ENCODE measurements at regions not wholly inside any gene's neighbourhood (a gene's known extent, or its start where the extent isn't known, plus 50 kb on each side); places are given as distances from the start of the nearest gene placed in this dataset.

- TF ChIP-seq REST (IDR thresholded peaks at IDR 0.05; ENCODE audit: insufficient read depth in 1 of 2, low read depth in 2 of 2, low read length in 2 of 2): no peak
- TF ChIP-seq SIN3A (IDR thresholded peaks at IDR 0.05; ENCODE audit: borderline replicate concordance, insufficient read depth, low read length): no peak
- TF ChIP-seq POLR2AphosphoS5 (IDR thresholded peaks at IDR 0.05; ENCODE audit: low read depth, low read length): no peak
- TF ChIP-seq FOXP2 (optimal IDR thresholded peaks at IDR 0.05; ENCODE audit: borderline replicate concordance, extremely low read depth, extremely low read length, insufficient read depth): no peak
- TF ChIP-seq TAF1 (IDR thresholded peaks at IDR 0.05; ENCODE audit: borderline replicate concordance, insufficient read depth, low read length): no peak
Observed at GRCh38 chr11:130804306-130805076, 111.8 kb downstream of the SNX19 start.

GRCh38 chr11:130806746-130807145, 109.5 kb downstream of the SNX19 start:
- TF ChIP-seq TAF1 (IDR thresholded peaks at IDR 0.05; ENCODE audit: borderline replicate concordance, insufficient read depth, low read length): no peak

- no peak for TF ChIP-seq TAF1 (IDR thresholded peaks at IDR 0.05; ENCODE audit: borderline replicate concordance, insufficient read depth, low read length)
- no peak for TF ChIP-seq FOXP2 (optimal IDR thresholded peaks at IDR 0.05; ENCODE audit: borderline replicate concordance, extremely low read depth, extremely low read length, insufficient read depth)
- no peak for TF ChIP-seq POLR2AphosphoS5 (IDR thresholded peaks at IDR 0.05; ENCODE audit: low read depth, low read length)
- TF ChIP-seq SIN3A (IDR thresholded peaks at IDR 0.05; ENCODE audit: borderline replicate concordance, insufficient read depth, low read length): no peak
- TF ChIP-seq REST (IDR thresholded peaks at IDR 0.05; ENCODE audit: insufficient read depth in 1 of 2, low read depth in 2 of 2, low read length in 2 of 2): no peak
Observed at GRCh38 chr11:130808541-130808940, 107.7 kb downstream of the SNX19 start.

GRCh38 chr11:130813196-130813595, 103.1 kb downstream of the SNX19 start:
- TF ChIP-seq FOXP2 (optimal IDR thresholded peaks at IDR 0.05; ENCODE audit: borderline replicate concordance, extremely low read depth, extremely low read length, insufficient read depth): no peak
- no peak for TF ChIP-seq POLR2AphosphoS5 (IDR thresholded peaks at IDR 0.05; ENCODE audit: low read depth, low read length)
- TF ChIP-seq SIN3A (IDR thresholded peaks at IDR 0.05; ENCODE audit: borderline replicate concordance, insufficient read depth, low read length): no peak
- TF ChIP-seq TAF1 (IDR thresholded peaks at IDR 0.05; ENCODE audit: borderline replicate concordance, insufficient read depth, low read length): no peak
- no peak for TF ChIP-seq REST (IDR thresholded peaks at IDR 0.05; ENCODE audit: insufficient read depth in 1 of 2, low read depth in 2 of 2, low read length in 2 of 2)

- TF ChIP-seq REST (IDR thresholded peaks at IDR 0.05; ENCODE audit: insufficient read depth in 1 of 2, low read depth in 2 of 2, low read length in 2 of 2) (no peak), TAF1 (IDR thresholded peaks at IDR 0.05; ENCODE audit: borderline replicate concordance, insufficient read depth, low read length) (no peak), SIN3A (IDR thresholded peaks at IDR 0.05; ENCODE audit: borderline replicate concordance, insufficient read depth, low read length) (no peak), POLR2AphosphoS5 (IDR thresholded peaks at IDR 0.05; ENCODE audit: low read depth, low read length) (no peak), FOXP2 (optimal IDR thresholded peaks at IDR 0.05; ENCODE audit: borderline replicate concordance, extremely low read depth, extremely low read length, insufficient read depth) (no peak)
Observed at GRCh38 chr11:130813638-130814037, 102.6 kb downstream of the SNX19 start.

Data from PFSK-1 (cell line).